ENCODE measurements at regions not wholly inside any gene's neighbourhood (a gene's known extent, or its start where the extent isn't known, plus 50 kb on each side); places are given as distances from the start of the nearest gene placed in this dataset.

- no peak for DNase-seq
- no peak overlapping the region for H3K4me3 ChIP-seq
- no peak overlapping the region for H3K27ac ChIP-seq
- peaks cover 0 to 39% (median 0%) of the 10 kb centered on the region in 7 donors for H3K27me3 ChIP-seq (replicated peaks in 1 of 7)
- H3K36me3 ChIP-seq: no peaks in the 10 kb centered on the region
- 89 to 95% (median 93%) methylated on average over 3 of the region's 3 CpGs for WGBS, 5 donors
- intact Hi-C loops (cut with DNase I; ENCODE audit: low total_unique reads): no loop called here
- no peak for TF ChIP-seq POLR2A (IDR thresholded peaks at IDR 0.05)
- no peak for TF ChIP-seq CTCF (IDR thresholded peaks at IDR 0.05 in 8 of 11, conservative IDR thresholded peaks at IDR 0.05 in 3 of 11)
- TF ChIP-seq POLR2AphosphoS5 (IDR thresholded peaks at IDR 0.05): no peak
- peaks cover 3 to 47% (median 40%) of the 10 kb centered on the region in 8 donors for H3K9me3 ChIP-seq
- no peaks in the 10 kb centered on the region for H3K4me1 ChIP-seq
These were observed 62.7 kb downstream of the CAMK2N1 start for GRCh38 chr1:20423169-20423795.

- Histone ChIP-seq H3K4me3 (no peak overlapping the region), H3K4me1 (no peaks in the 10 kb centered on the region), H3K9me3 (peaks cover 3 to 47% (median 40%) of the 10 kb centered on the region in 8 donors), H3K27me3 (replicated peaks in 1 of 7) (peaks cover 0 to 39% (median 0%) of the 10 kb centered on the region in 7 donors), H3K36me3 (no peaks in the 10 kb centered on the region), H3K27ac (no peak overlapping the region)
- TF ChIP-seq POLR2A (IDR thresholded peaks at IDR 0.05): no peak
- no peak for TF ChIP-seq CTCF (IDR thresholded peaks at IDR 0.05 in 8 of 11, conservative IDR thresholded peaks at IDR 0.05 in 3 of 11)
- no peak for TF ChIP-seq POLR2AphosphoS5 (IDR thresholded peaks at IDR 0.05)
- whole genome bisulfite sequencing, 5 donors: 68 to 81% (median 74%) methylated on average over 2 of the region's 2 CpGs
- DNase-seq: no peak
- intact Hi-C loops (cut with DNase I; ENCODE audit: low total_unique reads): no loop called here
These were observed 64.6 kb downstream of the CAMK2N1 start for GRCh38 chr1:20421441-20421840.

- H3K27me3 ChIP-seq (replicated peaks in 1 of 7): peaks cover 0 to 41% (median 0%) of the 10 kb centered on the region in 7 donors
- H3K4me1 ChIP-seq: no peaks in the 10 kb centered on the region
- H3K9me3 ChIP-seq: peaks cover 0 to 13% (median 9%) of the 10 kb centered on the region in 8 donors
- 73 to 76% (median 75%) methylated on average over 8 of the region's 8 CpGs for WGBS, 5 donors
- H3K4me3 ChIP-seq: no peak overlapping the region
- no peak overlapping the region for H3K27ac ChIP-seq
- intact Hi-C loops (cut with DNase I; ENCODE audit: low total_unique reads): no loop called here
- TF ChIP-seq POLR2AphosphoS5 (IDR thresholded peaks at IDR 0.05) (no peak), POLR2A (IDR thresholded peaks at IDR 0.05) (no peak), CTCF (IDR thresholded peaks at IDR 0.05 in 8 of 11, conservative IDR thresholded peaks at IDR 0.05 in 3 of 11) (no peak)
- no peak for DNase-seq
- no peaks in the 10 kb centered on the region for H3K36me3 ChIP-seq
These were observed 68.4 kb downstream of the CAMK2N1 start for GRCh38 chr1:20417581-20417980.

GRCh38 chr1:20416706-20417105, 69.3 kb downstream of the CAMK2N1 start:
- WGBS, 5 donors: 82 to 94% (median 90%) methylated on average over 3 of the region's 3 CpGs
- no peak for TF ChIP-seq POLR2AphosphoS5 (IDR thresholded peaks at IDR 0.05)
- TF ChIP-seq CTCF (IDR thresholded peaks at IDR 0.05 in 8 of 11, conservative IDR thresholded peaks at IDR 0.05 in 3 of 11): no peak
- TF ChIP-seq POLR2A (IDR thresholded peaks at IDR 0.05): no peak
- intact Hi-C loops (cut with DNase I; ENCODE audit: low total_unique reads): no loop called here
- no peak overlapping the region for H3K4me3 ChIP-seq
- H3K4me1 ChIP-seq: no peaks in the 10 kb centered on the region
- peaks cover 0 to 41% (median 0%) of the 10 kb centered on the region in 7 donors for H3K27me3 ChIP-seq (replicated peaks in 1 of 7)
- DNase-seq: no peak
- H3K9me3 ChIP-seq: peaks cover 0 to 5% (median under 1%) of the 10 kb centered on the region in 8 donors
- H3K27ac ChIP-seq: no peak overlapping the region
- no peaks in the 10 kb centered on the region for H3K36me3 ChIP-seq
